ENCODE measurements at regions not wholly inside any gene's neighbourhood (a gene's known extent, or its start where the extent isn't known, plus 50 kb on each side); places are given as distances from the start of the nearest gene placed in this dataset.

DNA sequence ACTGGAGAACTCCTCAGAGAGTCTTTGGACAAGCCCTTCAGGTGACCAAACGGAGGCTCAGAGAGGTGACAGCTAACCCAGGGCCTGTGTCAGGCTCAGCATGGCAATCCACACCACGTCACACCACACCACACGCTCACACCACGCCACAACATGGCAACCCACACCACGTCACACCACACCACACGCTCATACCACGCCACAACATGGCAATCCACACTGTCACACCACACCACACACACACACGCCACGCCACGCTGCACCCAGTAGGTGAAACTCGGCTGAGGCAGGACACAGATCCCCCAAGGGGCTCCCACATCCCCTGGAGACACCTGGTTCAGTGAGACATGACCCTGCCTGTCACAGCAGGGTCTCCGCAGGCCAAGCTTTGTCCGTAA, 107.3 kb downstream of the PDGFA start:
- no peak for TF ChIP-seq POLR2A (IDR thresholded peaks at IDR 0.05)
- TF ChIP-seq, protein P1, sequence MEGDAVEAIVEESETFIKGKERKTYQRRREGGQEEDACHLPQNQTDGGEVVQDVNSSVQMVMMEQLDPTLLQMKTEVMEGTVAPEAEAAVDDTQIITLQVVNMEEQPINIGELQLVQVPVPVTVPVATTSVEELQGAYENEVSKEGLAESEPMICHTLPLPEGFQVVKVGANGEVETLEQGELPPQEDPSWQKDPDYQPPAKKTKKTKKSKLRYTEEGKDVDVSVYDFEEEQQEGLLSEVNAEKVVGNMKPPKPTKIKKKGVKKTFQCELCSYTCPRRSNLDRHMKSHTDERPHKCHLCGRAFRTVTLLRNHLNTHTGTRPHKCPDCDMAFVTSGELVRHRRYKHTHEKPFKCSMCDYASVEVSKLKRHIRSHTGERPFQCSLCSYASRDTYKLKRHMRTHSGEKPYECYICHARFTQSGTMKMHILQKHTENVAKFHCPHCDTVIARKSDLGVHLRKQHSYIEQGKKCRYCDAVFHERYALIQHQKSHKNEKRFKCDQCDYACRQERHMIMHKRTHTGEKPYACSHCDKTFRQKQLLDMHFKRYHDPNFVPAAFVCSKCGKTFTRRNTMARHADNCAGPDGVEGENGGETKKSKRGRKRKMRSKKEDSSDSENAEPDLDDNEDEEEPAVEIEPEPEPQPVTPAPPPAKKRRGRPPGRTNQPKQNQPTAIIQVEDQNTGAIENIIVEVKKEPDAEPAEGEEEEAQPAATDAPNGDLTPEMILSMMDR (IDR thresholded peaks at IDR 0.05) = no peak
